ENCODE measurements at regions not wholly inside any gene's neighbourhood (a gene's known extent, or its start where the extent isn't known, plus 50 kb on each side); places are given as distances from the start of the nearest gene placed in this dataset.
"Not testable (repeated sequence)": the region's sequence is repeated elsewhere in the genome, so short reads cannot be mapped to it uniquely, and the experiment has no call there.

DNA sequence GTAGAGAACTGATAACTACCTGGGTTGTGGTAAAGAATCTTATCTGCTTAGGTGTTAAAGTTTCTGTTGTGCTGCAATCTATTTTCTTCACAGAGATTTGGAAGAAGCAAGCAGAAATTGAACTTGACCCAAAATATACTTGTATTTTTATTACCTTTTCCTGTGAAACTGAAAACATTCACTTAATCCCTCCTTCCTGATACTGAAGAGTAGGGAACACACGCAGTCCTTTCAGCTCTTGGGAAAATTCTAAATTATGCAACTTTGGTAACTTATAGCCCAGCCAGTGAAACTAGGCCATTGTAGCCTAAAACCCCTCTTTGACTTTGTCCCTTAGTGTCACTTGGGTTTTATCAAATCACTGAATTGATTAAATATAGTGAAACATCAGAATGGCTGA lies 128.4 kb upstream of the MEIS1 start:
- no peak for DNase-seq

DNA sequence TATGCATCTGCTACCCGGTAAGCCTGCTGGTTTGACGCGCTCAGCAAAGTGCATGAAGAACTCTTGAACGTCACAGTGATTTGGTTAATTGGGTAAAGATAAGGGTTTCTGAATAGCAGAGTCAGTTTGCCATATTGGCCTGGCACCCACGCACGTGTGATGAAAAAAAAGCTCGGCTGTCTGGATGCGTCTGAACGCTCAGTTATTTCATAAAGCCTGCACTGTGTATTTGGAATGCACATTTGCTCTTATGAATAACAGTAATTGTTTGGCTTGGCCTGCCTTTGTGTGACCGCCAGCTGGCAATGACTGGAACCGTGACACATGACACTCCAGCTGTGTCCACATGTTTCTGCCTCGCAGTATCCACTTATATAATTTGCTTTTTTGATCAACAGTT lies 129.2 kb upstream of the MEIS1 start:
- DNase-seq, result no peak

GRCh38 chr2:66303471-66303870 lies 131.5 kb upstream of the MEIS1 start:
- no peak for DNase-seq

DNA sequence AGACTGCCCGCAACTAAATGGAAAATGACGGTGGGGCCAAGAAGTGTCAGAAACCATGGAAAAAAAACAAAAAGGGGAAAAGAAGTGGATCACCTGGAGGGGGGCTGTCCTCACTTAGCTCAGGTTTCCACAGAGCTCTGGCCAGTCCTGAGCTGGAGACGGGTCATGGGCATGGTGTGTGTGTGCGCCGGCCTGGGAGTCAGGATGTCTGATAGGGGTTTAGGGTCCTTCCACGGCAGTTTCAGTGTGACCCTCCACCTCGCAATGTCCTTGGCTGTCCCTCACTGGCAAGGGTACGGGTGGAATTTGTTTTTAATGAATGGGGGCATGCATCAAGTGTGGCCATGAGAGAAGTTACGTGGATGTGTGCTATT lies 133.2 kb upstream of the MEIS1 start:
- no peak for DNase-seq

- DNase-seq, result no peak
Observed at GRCh38 chr2:66301022-66301766, 133.7 kb upstream of the MEIS1 start.

GRCh38 chr2:66283787-66284186 lies 151.1 kb upstream of the MEIS1 start:
- no peak for DNase-seq

- no peak for DNase-seq
Observed at GRCh38 chr2:66281980-66282379, 152.9 kb upstream of the MEIS1 start.

DNA sequence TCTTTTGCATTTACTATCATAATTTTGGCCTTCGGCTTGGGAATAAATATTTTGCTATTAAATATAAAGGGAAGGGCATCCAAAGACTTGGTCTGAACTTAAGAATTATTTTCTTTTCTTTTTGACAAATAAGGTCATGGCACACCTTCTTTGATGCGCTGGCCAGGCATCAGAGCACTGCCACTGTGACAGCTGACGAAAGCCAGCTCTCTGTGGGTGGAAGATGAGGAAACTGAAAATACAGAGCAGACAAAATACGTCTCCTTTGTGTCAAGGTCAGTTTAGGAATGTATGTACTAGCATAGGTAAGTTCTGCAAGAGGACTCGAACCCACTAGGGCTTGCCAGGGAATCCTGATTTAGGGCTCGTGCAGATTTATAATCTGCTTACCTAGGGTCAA lies 155.9 kb upstream of the MEIS1 start:
- no peak for DNase-seq

GRCh38 chr2:66275984-66276383 lies 158.9 kb upstream of the MEIS1 start:
- DNase-seq, result no peak

DNA sequence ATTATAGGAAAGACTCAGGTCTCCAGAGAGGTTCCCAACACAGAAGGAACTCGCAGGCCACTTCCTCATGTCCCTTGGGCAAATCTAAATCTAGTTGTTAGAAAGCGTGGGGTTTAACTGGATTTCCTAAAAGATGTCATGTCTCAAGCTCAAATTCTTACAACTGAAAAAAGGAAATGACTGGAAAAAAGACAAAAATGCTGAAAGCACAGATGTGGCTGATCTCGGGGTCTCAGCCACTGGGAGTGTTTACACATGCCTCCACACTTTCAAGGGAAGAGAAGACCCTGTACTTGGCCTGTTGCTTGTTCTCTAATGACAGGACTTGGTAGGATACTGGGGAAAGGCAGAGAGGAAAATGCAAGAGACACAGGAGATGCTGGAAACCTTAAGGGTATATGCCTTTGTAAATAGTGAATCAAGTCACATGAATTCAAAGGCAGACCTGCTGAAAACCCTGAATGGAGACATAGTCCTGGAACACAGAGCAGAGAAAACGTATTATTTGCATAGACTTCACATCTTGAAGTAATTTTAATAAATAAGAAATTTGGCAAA lies 160.9 kb upstream of the MEIS1 start:
- DNase-seq, result no peak

- DNase-seq, result no peak
Observed at GRCh38 chr2:66272751-66273150, 162.2 kb upstream of the MEIS1 start.

DNA sequence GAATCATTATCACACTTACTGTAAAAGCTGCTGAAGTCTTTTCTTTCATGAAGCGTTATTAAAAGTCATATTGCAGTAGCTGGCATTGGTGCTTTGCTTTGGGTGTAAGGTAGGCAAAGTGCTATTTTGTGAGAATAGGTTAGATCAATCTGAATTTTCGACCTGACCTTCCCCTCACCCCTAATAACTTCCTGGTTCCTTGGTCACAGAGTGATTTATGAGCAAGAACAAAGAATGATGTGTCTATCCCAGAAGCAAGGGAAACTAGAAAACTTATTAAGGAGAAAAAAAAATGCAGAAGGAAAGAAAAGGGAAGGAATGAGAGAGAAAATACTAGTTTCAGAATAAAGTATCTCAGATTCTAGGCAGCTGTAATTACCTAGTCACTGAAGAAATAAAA lies 163.1 kb upstream of the MEIS1 start:
- DNase-seq, result no peak

GRCh38 chr2:66270247-66270646 lies 164.7 kb upstream of the MEIS1 start:
- no peak for DNase-seq

GRCh38 chr2:66269166-66269565 lies 165.8 kb upstream of the MEIS1 start:
- no peak for DNase-seq

GRCh38 chr2:66268756-66269155 lies 166.2 kb upstream of the MEIS1 start:
- no peak for DNase-seq

DNA sequence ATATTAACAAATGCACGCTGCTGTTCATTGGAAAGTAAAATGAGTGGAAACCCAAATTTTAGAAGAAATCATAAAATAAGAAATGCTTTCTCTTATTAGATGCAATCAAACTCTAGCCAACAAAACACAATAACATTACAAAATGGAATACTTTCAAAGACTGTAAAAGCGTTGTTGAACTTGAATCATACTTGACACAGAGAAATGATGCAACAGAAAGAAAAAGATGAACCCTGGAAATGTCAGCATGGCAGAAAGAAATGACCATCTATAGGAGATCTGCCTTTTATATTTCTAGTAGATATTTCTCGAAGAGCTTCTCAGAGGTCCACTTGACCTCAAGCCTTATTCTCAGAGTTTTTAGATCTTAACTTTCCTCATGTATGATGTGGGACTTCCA lies 170.6 kb upstream of the MEIS1 start:
- DNase-seq, result no peak

GRCh38 chr2:66255867-66256266 lies 179.1 kb upstream of the MEIS1 start:
- DNase-seq, result no peak

- no peak for DNase-seq
Observed at GRCh38 chr2:66255136-66255535, 179.8 kb upstream of the MEIS1 start.

GRCh38 chr2:66253066-66253465 lies 181.9 kb upstream of the MEIS1 start:
- no peak for DNase-seq

DNA sequence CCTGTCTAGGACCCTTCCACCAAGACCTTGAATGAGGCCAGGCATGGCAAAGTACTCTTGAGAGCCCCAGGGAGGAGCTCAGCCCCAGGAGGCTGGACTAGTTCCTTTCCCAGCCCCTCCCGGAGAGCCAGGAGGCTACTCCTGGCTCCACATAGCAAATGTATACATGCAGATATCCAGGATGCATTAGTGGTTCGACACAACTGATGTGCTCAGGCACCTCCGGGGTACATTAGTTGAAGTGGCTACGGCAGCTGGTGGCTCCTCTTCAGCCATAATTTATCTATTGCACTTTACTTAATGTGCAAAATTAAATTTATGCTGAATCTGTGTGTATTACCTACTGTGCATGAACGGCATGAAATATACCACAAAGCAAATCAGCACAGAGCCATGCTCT lies 182.8 kb upstream of the MEIS1 start:
- DNase-seq, result no peak

DNA sequence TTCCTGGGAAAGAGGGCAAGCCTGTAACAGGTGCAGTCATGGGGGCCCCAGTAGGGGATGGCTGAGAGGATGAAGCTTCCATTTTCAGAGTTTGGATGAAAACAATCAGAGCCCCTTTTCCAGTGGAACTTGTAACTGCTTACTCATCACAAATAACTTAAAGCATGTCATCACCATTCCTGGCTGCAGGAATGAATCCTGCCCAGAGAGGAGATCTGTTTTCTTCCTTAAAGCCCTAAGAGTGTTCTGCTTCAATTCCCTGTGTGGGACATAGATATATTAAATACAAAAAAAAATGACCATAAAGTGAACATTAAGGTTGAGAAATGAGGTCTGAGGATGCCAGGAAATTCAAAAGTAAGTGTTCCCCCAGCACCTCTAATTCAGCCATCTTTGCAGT lies 183.4 kb upstream of the MEIS1 start:
- DNase-seq, result no peak

DNA sequence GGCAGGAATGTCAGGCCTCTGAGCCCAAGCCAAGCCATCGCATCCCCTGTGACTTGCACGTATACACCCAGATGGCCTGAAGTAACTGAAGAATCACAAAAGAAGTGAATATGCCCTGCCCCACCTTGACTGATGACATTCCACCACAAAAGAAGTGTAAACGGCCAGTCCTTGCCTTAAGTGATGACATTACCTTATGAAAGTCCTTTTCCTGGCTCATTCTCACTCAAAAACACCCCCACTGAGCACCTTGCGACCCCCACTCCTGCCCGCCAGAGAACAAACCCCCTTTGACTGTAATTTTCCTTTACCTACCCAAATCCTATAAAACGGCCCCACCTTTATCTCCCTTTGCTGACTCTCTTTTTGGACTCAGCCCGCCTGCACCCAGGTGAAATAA lies 185.8 kb upstream of the MEIS1 start:
- not testable (repeated sequence) for DNase-seq

DNA sequence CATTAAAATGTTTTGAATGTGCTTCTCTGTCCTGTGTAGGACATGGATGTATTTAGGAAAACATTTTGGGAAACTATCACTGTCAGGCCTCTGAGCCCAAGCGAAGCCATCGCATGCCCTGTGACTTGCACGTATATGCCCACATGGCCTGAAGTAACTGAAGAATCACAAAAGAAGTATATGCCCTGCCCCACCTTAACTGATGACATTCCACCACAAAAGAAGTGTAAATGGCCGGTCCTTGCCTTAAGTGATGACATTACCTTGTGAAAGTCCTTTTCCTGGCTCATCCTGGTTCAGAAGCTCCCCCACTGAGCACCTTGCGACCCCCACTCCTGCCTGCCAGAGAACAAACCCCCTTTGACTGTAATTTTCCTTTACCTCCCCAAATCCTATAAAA lies 191.1 kb upstream of the MEIS1 start:
- DNase-seq, result not testable (repeated sequence)

GRCh38 chr2:66242888-66243287 lies 192.0 kb upstream of the MEIS1 start:
- DNase-seq, result not testable (repeated sequence)

- no peak for DNase-seq
Observed at GRCh38 chr2:66242099-66242789, 192.7 kb upstream of the MEIS1 start.
